HL-60/S4 (cell line): ENCODE measurements at regions not wholly inside any gene's neighbourhood (a gene's known extent, or its start where the extent isn't known, plus 50 kb on each side); places are given as distances from the start of the nearest gene placed in this dataset.
"Not testable (repeated sequence)": the region's sequence is repeated elsewhere in the genome, so short reads cannot be mapped to it uniquely, and the experiment has no call there.

Source experiments
- in situ Hi-C: fragments of 300-500 bp; cut with MboI; formaldehyde crosslinking; loops from 2 replicates; pipeline ENCODE4 v1.14.3; 2022; ENCODE audit warnings: low sequenced_read_pairs

DNA sequence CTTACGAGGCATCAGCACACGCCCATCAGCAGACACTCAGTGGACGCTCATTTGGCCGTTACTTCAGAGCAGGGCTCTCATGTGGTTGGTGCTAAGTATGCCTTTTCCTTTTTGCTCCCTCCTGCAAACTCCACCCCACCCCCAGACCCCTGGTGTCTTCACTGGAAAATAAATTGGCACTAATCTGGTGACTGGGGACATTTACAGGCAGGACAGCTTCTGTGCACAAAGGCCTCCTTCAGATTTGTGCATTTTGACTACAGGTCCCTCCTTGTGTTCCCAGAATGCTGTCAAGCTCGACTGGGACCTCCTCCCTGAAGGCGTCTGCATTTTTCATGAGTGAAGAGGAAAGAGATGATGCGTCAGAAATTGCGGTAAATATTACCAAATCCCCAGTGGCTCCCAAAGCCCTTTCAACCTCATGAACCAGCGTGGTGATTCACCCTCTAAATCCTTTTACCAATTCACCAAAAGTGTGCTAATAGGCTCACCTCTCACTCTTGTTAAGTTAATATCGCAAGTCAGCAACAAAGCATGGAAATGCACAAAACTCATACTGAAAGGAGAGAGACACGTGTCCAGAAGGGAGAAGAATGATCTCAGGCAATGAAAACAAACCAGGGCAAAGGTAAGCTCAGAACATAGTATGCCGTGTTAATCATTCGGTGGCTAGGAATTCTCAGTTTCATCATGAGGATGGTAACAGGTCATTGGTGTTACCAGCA lies 119.0 kb downstream of the NKX6-1 start:
- in situ Hi-C loops, result no loop called here

DNA sequence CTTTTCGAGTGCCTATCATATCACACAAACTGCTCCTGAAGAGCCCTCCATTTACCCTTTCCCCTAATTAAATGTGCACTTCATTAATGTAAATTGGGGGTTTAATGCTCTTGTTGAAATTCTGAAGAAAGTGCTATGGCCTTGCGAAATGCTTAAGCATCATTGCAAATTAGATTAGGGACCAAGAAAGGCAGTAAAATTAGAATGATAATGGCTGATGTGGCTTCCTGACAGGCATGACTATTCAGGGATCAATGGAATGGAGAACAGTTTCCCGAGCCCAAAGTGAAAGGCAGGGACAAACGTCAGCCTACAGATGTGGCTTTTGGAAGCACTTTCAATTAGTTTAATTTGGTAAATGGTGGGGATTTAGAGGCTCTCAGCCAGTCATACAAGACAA lies 120.1 kb downstream of the NKX6-1 start:
- in situ Hi-C loops, result no loop called here

DNA sequence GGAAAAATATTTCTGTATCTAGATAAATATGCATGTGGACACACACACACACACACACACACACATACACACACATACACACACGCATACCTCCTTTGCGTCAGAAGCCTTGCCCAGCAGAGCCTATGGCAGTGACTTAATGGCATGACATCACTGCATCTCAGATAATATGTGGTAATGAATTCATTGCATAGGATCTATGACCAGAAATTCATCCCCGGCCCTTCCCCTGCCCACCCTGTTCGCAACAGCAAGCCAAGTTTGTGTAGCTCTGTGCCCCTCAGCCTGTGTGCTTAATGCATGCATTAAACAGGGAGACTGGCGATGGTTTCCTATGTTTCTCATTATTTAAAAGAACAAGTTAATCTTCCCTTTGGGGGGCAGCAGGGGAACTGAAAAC lies 120.7 kb downstream of the NKX6-1 start:
- in situ Hi-C loops, result no loop called here

DNA sequence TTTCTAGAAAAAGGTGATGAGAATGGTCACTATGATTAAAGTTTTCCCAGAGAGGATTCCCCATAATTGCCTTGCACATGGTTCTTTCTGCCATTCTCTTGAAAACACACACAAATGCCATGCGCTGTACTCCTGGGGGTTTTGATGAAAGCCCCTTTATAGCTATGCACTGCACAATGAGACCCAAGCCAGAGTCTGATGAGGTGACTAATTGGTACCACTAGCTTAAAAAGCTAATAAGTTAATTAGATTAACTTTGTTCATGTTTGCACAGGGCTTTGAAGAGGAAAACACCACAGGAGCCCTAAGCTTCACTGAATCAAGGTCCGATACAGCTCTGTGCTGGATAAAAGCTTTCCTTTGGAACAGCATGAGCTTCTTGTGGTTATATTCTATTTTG lies 132.2 kb downstream of the NKX6-1 start:
- in situ Hi-C loops, result no loop called here

DNA sequence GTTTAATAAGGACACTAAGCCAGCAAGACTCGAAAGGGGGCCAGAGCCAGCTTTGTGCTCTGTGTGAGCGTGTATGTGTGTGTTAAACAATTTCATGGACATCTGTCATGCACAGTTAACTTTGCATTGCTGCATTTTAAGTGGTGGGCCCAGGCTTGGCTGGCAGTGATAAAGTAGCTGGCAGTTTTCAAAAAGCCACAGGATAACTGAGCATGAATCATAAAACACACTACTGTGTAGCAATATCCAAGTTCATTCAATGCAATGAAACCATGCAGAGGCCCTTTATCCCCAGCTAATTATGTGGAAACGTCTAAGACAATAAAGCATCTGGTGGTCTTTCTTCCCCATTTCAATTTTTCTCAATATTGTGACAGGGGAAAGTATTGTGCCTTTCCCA lies 132.9 kb downstream of the NKX6-1 start:
- in situ Hi-C loops, result no loop called here

DNA sequence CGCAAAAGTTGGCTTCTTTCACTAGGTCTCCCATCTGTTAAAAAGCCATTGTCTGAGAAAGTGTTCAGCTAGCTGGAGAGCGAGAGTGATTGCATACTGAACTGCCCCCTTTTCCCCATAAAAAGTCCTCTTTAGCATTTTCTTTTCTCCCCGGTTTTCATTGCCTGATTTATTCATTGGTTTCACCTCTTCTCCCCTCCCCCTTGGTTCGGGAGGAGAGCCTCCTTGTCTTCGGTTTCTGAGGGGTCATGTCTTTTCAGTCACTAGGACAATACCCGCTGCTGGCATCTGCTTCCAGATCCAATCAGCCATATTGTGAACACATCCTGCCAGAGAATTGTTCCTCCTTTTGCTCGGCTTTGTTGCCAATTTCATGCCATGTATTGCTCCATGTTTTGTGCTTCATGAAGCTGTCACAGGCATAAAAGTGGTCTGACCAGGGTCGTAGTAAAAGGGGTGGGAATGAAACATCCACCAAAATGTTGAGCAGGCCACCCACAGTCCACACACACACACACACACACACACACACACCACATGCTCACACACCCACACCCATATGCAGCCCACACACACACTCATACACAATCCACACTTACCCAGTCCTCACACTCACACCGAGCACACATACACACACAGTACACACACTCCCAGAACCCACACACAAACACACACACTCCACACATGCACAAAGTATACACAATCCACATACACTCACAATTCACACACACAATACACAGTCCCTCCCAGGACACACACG lies 136.0 kb downstream of the NKX6-1 start:
- in situ Hi-C loops, result no loop called here

DNA sequence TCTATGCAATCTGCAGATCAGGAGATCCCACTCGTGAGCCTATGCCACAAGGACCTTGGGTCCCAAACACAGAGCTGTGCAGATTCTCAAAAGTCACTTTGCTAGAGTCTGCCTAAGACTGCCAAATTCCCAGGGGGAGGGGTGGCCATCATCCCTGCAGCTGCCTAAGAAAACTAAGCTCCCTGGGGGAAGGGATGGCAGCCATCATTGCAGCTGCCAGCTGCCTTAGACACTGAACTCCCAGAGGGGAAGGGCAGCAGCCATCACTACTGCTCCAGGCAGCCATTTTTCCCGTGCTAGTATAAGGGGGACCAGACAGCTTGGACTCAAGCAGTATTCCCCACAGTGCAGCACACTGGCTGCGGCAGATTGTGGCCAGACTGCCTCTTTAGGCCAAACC lies 156.9 kb downstream of the NKX6-1 start:
- in situ Hi-C loops, result no loop called here

DNA sequence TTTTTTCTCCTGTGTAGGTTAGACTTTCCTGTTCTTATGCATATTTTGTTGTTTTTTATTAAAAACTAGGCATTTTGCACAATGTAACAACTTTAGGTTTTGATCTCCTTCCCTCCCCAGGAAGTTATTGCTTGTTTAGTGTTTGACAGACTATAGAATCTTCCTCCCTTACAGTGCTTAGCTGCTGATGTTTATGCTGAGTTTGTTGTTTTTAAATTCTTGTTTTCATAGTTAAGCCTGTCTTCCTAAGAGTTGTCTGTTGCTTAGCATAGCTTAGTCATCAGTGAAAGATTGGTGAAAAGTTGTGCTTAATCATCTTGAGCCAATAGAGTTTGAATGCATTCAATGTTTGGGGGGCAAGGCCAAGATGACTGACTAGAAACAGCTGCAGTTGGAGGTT lies 157.5 kb downstream of the NKX6-1 start:
- in situ Hi-C loops, result no loop called here

DNA sequence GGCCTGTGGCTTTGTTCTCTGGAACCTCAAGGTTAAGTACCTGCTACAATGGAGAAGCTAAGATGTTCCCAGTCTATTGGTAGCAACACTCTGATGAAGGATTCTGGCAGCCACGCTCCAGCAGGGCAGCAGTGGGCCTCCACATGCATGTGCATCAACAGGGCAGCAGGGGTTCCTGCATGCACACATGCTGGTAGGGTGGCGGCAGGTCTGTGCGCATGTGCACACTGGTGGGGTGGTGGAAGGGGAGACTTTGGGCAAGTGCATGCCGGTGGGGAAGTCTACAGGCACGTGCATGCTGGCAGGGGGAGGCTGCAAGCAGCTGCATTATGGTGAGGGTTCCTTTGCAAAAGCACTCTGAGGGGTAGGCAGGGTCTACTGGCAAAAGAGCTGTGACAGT lies 160.7 kb downstream of the NKX6-1 start:
- in situ Hi-C loops, result no loop called here

DNA sequence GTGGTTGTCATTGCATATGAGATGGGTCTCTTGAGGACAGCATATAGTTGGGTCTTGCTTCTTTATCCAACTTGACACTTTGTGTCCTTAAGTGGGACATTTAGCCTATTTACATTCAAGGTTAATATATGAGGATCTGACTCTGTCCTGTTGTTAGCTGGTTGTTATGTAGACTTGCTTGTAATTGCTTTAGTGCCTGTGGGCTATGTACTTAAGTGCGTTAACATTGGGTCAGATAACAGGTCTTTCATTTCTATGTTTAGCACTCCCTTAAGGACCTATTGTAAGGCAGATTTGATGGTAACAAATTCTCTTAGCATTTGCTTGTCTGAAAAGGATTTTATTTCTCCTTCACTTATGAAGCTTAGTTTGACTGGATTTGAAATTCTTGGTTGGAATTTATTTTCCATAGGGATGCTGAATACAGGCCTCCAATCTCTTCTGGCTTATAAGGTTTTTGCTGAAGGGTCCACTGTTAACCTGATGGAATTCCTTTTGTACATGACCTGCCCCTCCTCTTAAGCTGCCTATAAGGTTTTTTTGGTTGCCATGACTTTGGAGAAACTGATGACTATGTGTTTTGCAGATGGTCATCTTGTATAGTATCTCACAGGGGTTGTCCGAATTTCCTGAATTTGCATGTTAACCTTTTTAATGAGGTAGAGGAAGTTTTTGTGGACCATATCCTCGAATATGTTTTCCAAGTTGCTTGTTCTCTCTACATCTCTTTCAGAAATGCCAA lies 162.0 kb downstream of the NKX6-1 start:
- in situ Hi-C loops, result no loop called here

DNA sequence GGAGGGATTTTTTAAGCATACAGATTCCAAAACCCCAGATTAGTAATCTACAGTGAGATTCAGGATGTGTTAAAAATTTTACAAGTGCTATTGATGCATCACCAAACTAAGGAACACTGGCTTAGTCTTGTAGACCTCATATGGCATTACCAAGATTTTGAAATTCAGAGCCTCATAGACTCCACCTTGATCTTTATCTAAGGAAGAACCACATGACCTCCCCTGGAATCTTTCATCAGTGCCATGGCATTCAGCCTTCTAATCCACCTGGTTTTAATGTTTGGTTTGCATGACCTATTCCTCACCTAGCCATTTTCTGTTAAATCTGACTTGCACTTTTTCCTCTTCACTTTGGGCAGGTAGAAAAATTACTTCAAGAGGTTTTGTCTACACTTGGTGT lies 171.6 kb downstream of the NKX6-1 start:
- in situ Hi-C loops, result no loop called here

DNA sequence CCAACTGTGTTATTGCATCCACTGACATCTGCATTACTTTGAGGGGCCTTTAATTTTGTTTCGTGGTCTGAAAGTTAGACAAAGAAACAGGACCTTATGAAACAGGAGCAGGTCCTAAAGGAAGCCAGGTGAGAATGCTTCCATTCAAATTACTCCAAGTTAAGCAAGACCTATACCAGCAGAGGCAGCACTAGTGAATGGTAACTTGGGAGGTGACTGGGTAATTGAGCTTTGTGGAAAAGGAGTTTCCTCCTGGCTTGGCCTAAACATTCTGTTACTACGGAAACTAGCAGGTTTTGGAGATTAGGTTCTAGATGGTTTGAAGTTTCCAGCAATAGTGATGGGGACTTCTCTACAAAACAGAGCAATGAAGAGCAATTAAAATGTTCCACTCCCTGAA lies 173.5 kb downstream of the NKX6-1 start:
- in situ Hi-C loops, result no loop called here

DNA sequence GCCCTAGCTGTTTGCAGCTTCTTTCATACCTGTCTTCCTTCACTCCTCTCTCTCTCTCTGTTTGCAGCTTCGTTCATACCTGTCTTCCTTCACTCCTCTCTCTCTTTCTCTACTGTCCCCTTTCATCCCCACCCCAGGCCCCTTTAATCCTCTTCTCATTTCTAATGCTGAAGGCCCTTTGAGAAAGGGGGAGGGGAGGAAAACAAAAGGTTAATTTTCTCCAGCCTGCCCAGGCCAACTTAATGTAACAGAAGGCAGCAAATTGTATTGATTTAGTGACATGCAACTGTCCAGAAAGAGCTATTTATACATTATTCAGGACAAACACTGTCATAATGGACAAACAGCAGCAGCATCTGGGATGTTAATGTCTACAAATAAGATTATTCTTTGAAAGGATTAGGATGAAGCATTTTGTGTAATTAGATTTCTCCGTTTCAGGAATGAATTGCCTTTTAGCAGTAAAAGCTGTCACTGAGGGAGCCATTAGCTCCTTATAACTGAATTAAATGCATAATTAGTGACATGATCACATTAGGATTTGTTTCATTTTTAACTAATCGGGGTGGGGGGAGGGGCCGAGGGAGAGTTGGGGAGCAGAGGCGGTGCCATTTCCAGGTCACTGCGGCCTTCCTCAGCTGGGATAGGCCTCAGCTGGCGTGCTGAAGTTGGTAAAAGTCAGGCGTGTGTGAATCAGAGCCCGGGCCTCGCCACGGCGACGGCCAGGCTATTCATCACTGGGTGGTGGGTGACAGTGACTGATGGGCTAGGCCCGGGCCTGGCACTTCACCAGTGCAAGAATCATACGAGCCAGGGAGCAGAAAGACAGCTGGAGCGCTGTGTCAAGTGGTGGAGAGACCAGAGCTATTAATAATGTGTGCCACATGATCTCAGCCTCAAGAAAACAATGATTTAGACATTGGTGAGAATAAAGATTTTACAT lies 174.5 kb downstream of the NKX6-1 start:
- in situ Hi-C loops, result no loop called here

DNA sequence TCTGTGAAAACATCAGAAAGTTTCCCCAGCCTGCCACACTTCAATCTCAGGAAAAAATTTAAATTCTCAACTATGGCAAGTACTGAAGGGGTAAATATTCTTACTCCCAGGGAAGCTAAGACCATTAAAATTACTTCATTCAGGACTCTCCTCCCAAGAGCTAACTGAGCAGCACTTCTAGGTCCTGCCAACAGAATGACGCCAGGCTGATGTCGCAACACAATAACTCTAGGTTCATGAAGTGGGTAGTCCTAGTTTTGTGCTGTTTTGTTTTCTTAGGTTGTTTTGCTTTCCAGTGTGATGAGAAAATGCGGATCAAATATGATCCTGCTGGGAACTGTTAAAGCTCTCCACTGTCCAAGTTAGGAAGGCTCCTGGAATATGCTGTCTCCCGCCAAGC lies 180.0 kb downstream of the NKX6-1 start:
- in situ Hi-C loops, result no loop called here

DNA sequence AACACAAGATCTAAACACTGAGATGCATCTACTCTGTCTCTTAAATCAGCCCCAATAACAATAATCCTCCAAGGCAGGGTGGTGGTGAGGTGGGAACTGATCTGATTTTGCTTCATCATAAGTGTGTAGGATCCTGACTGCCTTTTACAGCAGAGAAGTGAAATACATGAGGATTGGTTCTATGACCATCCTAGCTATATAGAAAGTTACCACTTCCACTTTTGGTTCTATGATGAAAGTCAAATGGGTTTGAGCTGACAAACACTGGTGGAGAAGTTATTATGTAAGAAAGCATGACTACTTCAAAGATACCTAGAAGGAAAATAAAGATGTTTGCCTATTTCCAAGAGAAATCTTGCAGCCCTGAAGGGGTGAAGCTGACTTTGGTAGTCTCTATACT lies 181.6 kb downstream of the NKX6-1 start:
- in situ Hi-C loops, result no loop called here

DNA sequence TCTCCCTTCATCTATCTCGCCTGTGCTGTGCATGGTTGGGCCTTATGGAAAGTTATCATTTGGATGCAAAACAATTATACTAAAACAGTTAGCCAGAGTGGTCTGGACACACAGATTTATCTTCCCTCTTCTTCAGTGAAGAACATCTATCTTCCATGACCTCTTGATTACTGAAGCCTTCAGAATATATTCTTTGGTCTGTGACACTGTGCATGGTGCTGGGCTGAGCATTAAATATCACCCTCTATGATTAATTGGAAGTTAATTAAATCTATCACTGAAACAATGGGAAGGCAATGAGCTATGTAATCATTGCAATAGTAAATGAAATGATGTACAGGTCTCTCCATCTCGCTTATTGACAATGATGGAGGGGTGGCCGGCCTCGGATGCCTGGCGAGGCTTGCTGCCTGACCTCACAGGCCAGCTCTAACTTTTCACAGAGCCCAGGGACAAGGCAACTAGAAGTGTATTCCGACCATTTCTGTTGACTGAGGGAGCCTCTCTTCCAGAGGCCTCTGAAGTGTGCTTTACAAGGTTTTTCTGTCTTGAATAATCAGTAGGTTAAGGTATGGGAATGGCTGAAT lies 186.6 kb downstream of the NKX6-1 start:
- in situ Hi-C loops, result no loop called here

DNA sequence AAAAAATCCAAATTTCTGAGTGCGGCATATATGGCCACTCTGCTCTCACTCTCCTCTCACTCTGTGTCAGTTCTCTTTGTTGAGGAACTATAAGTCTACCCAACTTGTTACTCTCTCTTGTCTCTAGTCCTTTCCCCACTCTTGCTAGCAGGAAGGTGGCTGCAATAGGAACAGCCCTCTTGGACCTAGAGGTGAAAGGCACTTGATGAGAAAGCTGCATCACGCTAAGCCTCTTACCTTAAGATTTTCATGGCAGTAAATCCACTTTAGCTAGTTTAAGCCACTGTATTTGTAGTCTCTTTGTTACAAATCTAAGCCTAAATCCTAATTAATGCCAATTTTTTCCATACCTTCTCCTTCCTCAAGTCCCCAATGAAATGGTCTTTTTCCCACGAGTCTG lies 189.9 kb downstream of the NKX6-1 start:
- in situ Hi-C loops, result no loop called here

DNA sequence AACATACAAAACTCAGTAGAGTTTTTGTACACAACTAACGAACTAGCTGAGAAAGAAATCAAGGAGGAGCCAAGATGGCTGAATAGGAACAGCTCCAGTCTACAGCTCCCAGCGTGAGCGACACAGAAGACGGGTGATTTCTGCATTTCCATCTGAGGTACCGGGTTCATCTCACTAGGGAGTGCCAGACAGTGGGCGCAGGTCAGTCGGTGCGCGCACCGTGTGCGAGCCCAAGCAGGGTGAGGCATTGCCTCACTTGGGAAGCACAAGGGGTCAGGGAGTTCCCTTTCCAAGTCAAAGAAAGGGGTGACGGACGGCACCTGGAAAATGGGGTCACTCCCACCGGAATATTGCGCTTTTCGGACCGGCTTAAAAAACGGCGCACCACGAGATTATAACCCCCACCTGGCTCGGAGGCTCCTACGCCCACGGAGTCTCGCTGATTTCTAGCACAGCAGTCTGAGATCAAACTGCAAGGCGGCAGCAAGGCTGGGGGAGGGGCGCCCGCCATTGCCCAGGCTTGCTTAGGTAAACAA lies 200.3 kb downstream of the NKX6-1 start:
- in situ Hi-C loops, result not testable (repeated sequence)

DNA sequence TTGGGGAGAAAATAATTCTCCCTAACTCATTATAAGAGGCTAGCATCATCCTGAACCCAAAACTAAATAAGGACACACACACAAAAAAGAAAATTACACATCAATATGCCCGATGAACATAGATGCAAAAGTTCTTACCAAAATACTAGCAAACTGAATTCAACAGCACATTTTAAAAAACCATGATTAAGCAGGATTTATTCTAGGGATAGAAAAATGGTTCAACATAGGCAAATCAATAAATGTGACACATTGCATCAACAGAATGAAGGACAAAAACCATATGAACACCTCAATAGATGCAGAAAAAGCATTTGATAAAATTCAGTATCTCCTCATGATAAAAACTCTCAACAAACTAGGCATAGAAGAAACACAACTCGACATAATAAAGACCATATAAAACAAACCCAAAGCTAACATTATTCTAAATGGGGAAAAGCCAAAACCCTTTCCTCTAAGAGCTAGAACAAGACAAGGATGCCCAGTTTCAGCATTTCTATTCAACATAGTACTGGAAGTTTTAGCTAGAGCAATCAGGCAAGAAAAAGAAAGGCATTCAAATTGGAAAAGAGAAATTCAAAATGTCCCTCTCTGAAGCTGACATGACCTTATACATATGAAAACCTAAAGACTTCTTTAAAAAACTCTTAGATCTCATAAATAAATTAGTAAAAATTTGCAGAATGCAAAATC lies 200.9 kb downstream of the NKX6-1 start:
- in situ Hi-C loops, result no loop called here

DNA sequence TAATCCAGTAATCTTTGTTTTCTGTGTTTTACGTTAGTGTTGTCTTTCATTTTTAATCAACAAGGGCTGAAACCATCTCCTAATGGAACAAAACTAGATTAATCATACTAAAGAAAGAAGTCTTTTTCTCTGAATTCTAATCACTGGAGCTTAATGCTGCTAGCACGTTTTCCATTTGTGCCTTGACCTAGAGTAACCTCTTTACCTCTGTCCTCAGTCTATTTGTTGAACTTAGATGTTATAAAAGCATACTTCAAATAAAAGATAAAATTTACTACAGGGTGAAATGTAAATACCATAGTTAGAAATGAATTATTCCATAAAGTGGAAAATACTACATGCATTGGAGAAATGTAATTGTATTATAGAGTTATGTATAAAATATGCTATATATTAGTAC lies 207.1 kb downstream of the NKX6-1 start:
- in situ Hi-C loops, result no loop called here
